ENCODE measurements at regions not wholly inside any gene's neighbourhood (a gene's known extent, or its start where the extent isn't known, plus 50 kb on each side); places are given as distances from the start of the nearest gene placed in this dataset.

GRCh38 chr18:47735041-47735702, 195.3 kb downstream of the SMAD2 start:
- Histone ChIP-seq H3K9me2 (replicated peaks; ENCODE audit: insufficient read depth, low read length) (no peaks in the 10 kb centered on the region), H3K27ac (ENCODE audit: low read depth, low read length) (no peak overlapping the region), H3K27me3 (ENCODE audit: low read length) (no peaks in the 10 kb centered on the region), H3K36me3 (ENCODE audit: low read length) (no peaks in the 10 kb centered on the region), H2AFZ (ENCODE audit: low read depth, low read length, severe bottlenecking) (no peak overlapping the region), H4K20me1 (ENCODE audit: low read depth, low read length) (no peaks in the 10 kb centered on the region), H3K4me3 (ENCODE audit: insufficient read depth, low read length, poor library complexity, severe bottlenecking) (no peak overlapping the region), H3K4me2 (ENCODE audit: low read depth, low read length, poor library complexity, severe bottlenecking) (no peak overlapping the region), H3K9ac (ENCODE audit: low read length) (no peak overlapping the region), H3F3A (ENCODE audit: insufficient read depth) (no peaks in the 10 kb centered on the region), H3K9me3 (ENCODE audit: insufficient read depth, low read length) (no peaks in the 10 kb centered on the region), H3K79me2 (ENCODE audit: insufficient read depth, low read length) (no peaks in the 10 kb centered on the region)
- TF ChIP-seq, protein P1, sequence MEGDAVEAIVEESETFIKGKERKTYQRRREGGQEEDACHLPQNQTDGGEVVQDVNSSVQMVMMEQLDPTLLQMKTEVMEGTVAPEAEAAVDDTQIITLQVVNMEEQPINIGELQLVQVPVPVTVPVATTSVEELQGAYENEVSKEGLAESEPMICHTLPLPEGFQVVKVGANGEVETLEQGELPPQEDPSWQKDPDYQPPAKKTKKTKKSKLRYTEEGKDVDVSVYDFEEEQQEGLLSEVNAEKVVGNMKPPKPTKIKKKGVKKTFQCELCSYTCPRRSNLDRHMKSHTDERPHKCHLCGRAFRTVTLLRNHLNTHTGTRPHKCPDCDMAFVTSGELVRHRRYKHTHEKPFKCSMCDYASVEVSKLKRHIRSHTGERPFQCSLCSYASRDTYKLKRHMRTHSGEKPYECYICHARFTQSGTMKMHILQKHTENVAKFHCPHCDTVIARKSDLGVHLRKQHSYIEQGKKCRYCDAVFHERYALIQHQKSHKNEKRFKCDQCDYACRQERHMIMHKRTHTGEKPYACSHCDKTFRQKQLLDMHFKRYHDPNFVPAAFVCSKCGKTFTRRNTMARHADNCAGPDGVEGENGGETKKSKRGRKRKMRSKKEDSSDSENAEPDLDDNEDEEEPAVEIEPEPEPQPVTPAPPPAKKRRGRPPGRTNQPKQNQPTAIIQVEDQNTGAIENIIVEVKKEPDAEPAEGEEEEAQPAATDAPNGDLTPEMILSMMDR (IDR thresholded peaks at IDR 0.05; ENCODE audit: insufficient read depth, low read length, poor library complexity, severe bottlenecking), result no peak
- TF ChIP-seq EZH2phosphoT487 (conservative IDR thresholded peaks at IDR 0.05; ENCODE audit: low read length), result no peak

DNA sequence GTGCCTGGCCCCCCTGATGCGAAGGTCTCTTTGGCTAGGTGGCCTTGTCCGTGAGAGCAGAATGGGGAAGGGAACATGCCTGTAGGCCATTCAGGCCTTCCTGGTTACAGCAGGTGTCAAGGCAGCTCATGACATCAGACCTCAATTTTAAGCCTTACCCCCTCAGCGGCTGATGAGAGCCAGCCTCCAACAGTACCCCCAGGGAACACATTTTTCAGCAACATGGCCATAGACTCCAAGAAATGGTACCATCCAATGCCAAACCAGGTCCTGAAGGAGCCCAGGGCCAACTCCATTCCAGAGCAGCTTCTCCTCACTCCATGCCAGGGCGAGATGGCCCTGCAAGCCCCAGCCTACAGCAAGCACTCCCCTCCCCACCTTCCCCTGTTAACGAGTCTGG, 199.2 kb downstream of the SMAD2 start:
- Histone ChIP-seq H3K4me2 (ENCODE audit: low read depth, low read length, poor library complexity, severe bottlenecking) (no peak overlapping the region), H3K4me3 (ENCODE audit: insufficient read depth, low read length, poor library complexity, severe bottlenecking) (no peak overlapping the region), H3K27ac (ENCODE audit: low read depth, low read length) (no peak overlapping the region), H3K9me3 (ENCODE audit: insufficient read depth, low read length) (no peaks in the 10 kb centered on the region), H3K79me2 (ENCODE audit: insufficient read depth, low read length) (no peaks in the 10 kb centered on the region), H3K36me3 (ENCODE audit: low read length) (no peaks in the 10 kb centered on the region), H4K20me1 (ENCODE audit: low read depth, low read length) (no peaks in the 10 kb centered on the region), H3F3A (ENCODE audit: insufficient read depth) (no peaks in the 10 kb centered on the region), H3K9ac (ENCODE audit: low read length) (no peak overlapping the region), H3K27me3 (ENCODE audit: low read length) (no peaks in the 10 kb centered on the region), H2AFZ (ENCODE audit: low read depth, low read length, severe bottlenecking) (no peak overlapping the region), H3K9me2 (replicated peaks; ENCODE audit: insufficient read depth, low read length) (no peaks in the 10 kb centered on the region)
- TF ChIP-seq EZH2phosphoT487 (conservative IDR thresholded peaks at IDR 0.05; ENCODE audit: low read length), result no peak
- TF ChIP-seq, protein P1 (IDR thresholded peaks at IDR 0.05; ENCODE audit: insufficient read depth, low read length, poor library complexity, severe bottlenecking), result no peak

DNA sequence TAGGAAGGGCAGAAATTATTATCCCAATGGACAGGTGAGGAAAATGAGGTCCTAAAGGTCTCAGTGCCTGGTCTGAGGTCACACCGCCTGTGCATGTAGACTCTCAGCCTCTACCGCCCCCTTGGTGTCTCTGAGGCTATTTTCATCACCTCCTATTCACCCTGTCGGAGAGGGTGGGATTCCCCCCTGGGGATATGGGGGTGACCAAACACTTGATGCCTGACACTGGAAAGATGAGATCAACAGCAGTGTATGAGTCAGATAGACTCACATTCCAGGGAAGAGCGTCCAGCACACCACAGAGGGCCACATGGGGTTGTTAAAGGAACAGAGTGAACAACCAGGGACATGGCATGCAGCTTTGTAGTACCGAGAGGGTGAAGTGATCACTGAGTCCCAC, 199.7 kb downstream of the SMAD2 start:
- no peaks in the 10 kb centered on the region for H3K27me3 ChIP-seq (ENCODE audit: low read length)
- H3K36me3 ChIP-seq (ENCODE audit: low read length), result no peaks in the 10 kb centered on the region
- no peaks in the 10 kb centered on the region for H4K20me1 ChIP-seq (ENCODE audit: low read depth, low read length)
- no peak overlapping the region for H3K4me3 ChIP-seq (ENCODE audit: insufficient read depth, low read length, poor library complexity, severe bottlenecking)
- no peaks in the 10 kb centered on the region for H3K79me2 ChIP-seq (ENCODE audit: insufficient read depth, low read length)
- TF ChIP-seq EZH2phosphoT487 (conservative IDR thresholded peaks at IDR 0.05; ENCODE audit: low read length), result no peak
- TF ChIP-seq, protein P1 (IDR thresholded peaks at IDR 0.05; ENCODE audit: insufficient read depth, low read length, poor library complexity, severe bottlenecking), result no peak
- H3F3A ChIP-seq (ENCODE audit: insufficient read depth), result no peaks in the 10 kb centered on the region
- H3K4me2 ChIP-seq (ENCODE audit: low read depth, low read length, poor library complexity, severe bottlenecking), result no peak overlapping the region
- no peak overlapping the region for H3K27ac ChIP-seq (ENCODE audit: low read depth, low read length)
- H3K9me3 ChIP-seq (ENCODE audit: insufficient read depth, low read length), result no peaks in the 10 kb centered on the region
- H3K9ac ChIP-seq (ENCODE audit: low read length), result no peak overlapping the region
- no peak overlapping the region for H2AFZ ChIP-seq (ENCODE audit: low read depth, low read length, severe bottlenecking)
- H3K9me2 ChIP-seq (replicated peaks; ENCODE audit: insufficient read depth, low read length), result no peaks in the 10 kb centered on the region
